Fibroblast of villous mesenchyme (primary cell): ENCODE measurements at regions not wholly inside any gene's neighbourhood (a gene's known extent, or its start where the extent isn't known, plus 50 kb on each side); places are given as distances from the start of the nearest gene placed in this dataset.
"Not testable (repeated sequence)": the region's sequence is repeated elsewhere in the genome, so short reads cannot be mapped to it uniquely, and the experiment has no call there.

Experiments used
- DNase-seq: peaks from one replicate; pipeline ENCODE4 v3.0.0-alpha.2; 2010; ENCODE audit warnings: low read depth
- H3K4me3 ChIP-seq: 2 replicates; pipeline ENCODE4 v1.5.1; 2011; ENCODE audit warnings: low read depth, mild to moderate bottlenecking, low read length
- CTCF ChIP-seq: IDR thresholded peaks from 2 replicates; pipeline ENCODE4 v1.5.1; 2012; ENCODE audit warnings: low read depth, mild to moderate bottlenecking, low read length; ENCODE audit not compliant: insufficient read depth

GRCh38 chr4:38386005-38386551 is 277.9 kb upstream of the KLF3 start:
- no peak for DNase-seq
- TF ChIP-seq CTCF, result no peak

GRCh38 chr4:38386654-38387188 is 277.3 kb upstream of the KLF3 start:
- no peak overlapping the region for H3K4me3 ChIP-seq
- no peak for TF ChIP-seq CTCF
- DNase-seq, result no peak

More at GRCh38 chr4:38386005-38386551, 277.9 kb upstream of the KLF3 start:
- H3K4me3 ChIP-seq, result no peak overlapping the region

GRCh38 chr4:38387348-38387747 is 276.7 kb upstream of the KLF3 start:
- H3K4me3 ChIP-seq, result no peak overlapping the region
- TF ChIP-seq CTCF, result no peak
- DNase-seq, result peak; percentile 60

GRCh38 chr4:38387819-38388218 is 276.2 kb upstream of the KLF3 start:
- no peak for DNase-seq
- no peak overlapping the region for H3K4me3 ChIP-seq
- no peak for TF ChIP-seq CTCF

GRCh38 chr4:38388907-38389306 is 275.1 kb upstream of the KLF3 start:
- not testable (repeated sequence) for H3K4me3 ChIP-seq, DNase-seq

GRCh38 chr4:38390969-38391545 is 272.9 kb upstream of the KLF3 start:
- no peak for DNase-seq
- TF ChIP-seq CTCF, result no peak
- H3K4me3 ChIP-seq, result no peak overlapping the region

GRCh38 chr4:38392223-38392855 is 271.7 kb upstream of the KLF3 start:
- no peak for TF ChIP-seq CTCF
- no peak for DNase-seq
- no peak overlapping the region for H3K4me3 ChIP-seq
